Adrenal gland (tissue), 9 donors: ENCODE measurements at regions not wholly inside any gene's neighbourhood (a gene's known extent, or its start where the extent isn't known, plus 50 kb on each side); places are given as distances from the start of the nearest gene placed in this dataset.
A peak's percentile ranks its signal among the peaks of the same experiment; 100 is the strongest.

Experiments
- DNase-seq, 7 donors: peaks; one replicate each; pipeline ENCODE4 v3.0.0-alpha.2; 2019 to 2020
- H3K27ac ChIP-seq, 5 donors: fragments of 200-600 bp; sonication (generic) in 4 of 5; 1 replicate in 3 of 5; 2 replicates in 2 of 5; pipeline versions ENCODE4 v1.5.1 to v1.8.0; 2016 to 2020; ENCODE audit warnings: mild to moderate bottlenecking in 1 of 5
- H3K27me3 ChIP-seq: fragments of 200-600 bp; 2 replicates; pipeline ENCODE4 v1.8.0; 2021
- H3K36me3 ChIP-seq, 2 donors: fragments of 200-600 bp; replicated peaks in 1 of 2; 1 replicate in 1 of 2; 2 replicates in 1 of 2; pipeline versions ENCODE4 v1.5.1 to v1.8.0; 2018 to 2022
- H3K4me1 ChIP-seq, 2 donors: fragments of 200-600 bp; replicated peaks in 1 of 2; 1 replicate in 1 of 2; 2 replicates in 1 of 2; pipeline versions ENCODE4 v1.5.1 to v1.8.0; 2018 to 2021
- H3K4me3 ChIP-seq, 4 donors: fragments of 200-600 bp; sonication (generic) in 3 of 4; one replicate each; pipeline ENCODE4 v1.5.1; 2016 to 2018
- H3K9me3 ChIP-seq, 3 donors: fragments of 200-600 bp; sonication (generic) in 1 of 3; replicated peaks in 1 of 3; 1 replicate in 2 of 3; 2 replicates in 1 of 3; pipeline versions ENCODE4 v1.5.1 to v1.8.0; 2016 to 2021
- POLR2A ChIP-seq, 2 donors: fragments of 450-650 bp; IDR thresholded peaks; one replicate each; pipeline ENCODE4 v1.6.1; 2017; ENCODE audit warnings: antibody characterized with exemption in 2 of 2, mild to moderate bottlenecking in 2 of 2, moderate library complexity in 1 of 2
- WGBS, 4 donors: extraction: QIAGEN DNeasy Blood & Tissue Kit in 2 of 4; methylation state at CpG; one replicate each; pipeline versions ENCODE4 v1.1.5 to v1.1.7; 2013 to 2017; 5-methylcytosine and 5-hydroxymethylcytosine counted together
- intact Hi-C, 2 donors: fragments of 100-400 bp; cut with DNase I; formaldehyde crosslinking; loops; one replicate each; pipeline versions ENCODE4 v1.14.1 to v1.15.0; 2022 to 2023
- TF ChIP-seq, protein P1 (sequence below), 6 experiments: fragments of 450-650 bp in 4 of 6; fragments of 200-600 bp in 2 of 6; sonication (generic) in 1 of 6; IDR thresholded peaks; 1 replicate in 5 of 6; 2 replicates in 1 of 6; pipeline versions ENCODE4 v1.5.1 to v1.8.0; 2016 to 2021; ENCODE audit warnings: antibody characterized with exemption in 6 of 6, mild to moderate bottlenecking in 2 of 6, moderate library complexity in 1 of 6
- donor health status: healthy with polysubstance abuse.
- donor health status: Bipolar disorder and iron deficiency.
- donor health status: DM: yes; HTN: yes; CAD: no.
- donor health status: DM: no; HTN: no; CAD: no.
- donor health status: DM: no; HTN: no; CAD: no.

DNA sequence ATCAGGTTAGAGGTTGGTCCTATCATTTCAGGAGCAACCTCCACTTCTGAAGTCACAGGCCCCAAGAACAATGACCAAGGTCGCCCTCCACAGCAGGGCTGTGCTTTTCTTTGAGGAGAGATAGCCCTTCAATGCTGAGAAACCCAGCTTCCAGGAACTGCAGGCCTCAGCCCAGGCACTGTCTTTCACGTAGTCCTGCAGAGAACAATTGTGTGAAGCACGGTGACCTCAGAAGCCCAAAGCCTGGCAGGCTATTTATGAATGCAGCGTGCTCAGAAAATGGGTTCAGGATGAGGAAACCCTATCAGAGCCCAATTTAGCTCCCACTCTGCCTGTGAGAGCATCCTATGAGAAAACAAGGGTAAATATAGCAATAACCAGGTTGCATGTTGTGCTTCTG is 388.3 kb downstream of the PLK2 start:
- Histone ChIP-seq H3K27me3 (no peaks in the 10 kb centered on the region), H3K9me3 (no peaks in the 10 kb centered on the region), H3K4me3 (no peak overlapping the region), H3K36me3 (no peaks in the 10 kb centered on the region), H3K27ac (no peak overlapping the region), H3K4me1 (no peaks in the 10 kb centered on the region)
- intact Hi-C loops = no loop called here
- TF ChIP-seq, protein P1, sequence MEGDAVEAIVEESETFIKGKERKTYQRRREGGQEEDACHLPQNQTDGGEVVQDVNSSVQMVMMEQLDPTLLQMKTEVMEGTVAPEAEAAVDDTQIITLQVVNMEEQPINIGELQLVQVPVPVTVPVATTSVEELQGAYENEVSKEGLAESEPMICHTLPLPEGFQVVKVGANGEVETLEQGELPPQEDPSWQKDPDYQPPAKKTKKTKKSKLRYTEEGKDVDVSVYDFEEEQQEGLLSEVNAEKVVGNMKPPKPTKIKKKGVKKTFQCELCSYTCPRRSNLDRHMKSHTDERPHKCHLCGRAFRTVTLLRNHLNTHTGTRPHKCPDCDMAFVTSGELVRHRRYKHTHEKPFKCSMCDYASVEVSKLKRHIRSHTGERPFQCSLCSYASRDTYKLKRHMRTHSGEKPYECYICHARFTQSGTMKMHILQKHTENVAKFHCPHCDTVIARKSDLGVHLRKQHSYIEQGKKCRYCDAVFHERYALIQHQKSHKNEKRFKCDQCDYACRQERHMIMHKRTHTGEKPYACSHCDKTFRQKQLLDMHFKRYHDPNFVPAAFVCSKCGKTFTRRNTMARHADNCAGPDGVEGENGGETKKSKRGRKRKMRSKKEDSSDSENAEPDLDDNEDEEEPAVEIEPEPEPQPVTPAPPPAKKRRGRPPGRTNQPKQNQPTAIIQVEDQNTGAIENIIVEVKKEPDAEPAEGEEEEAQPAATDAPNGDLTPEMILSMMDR (IDR thresholded peaks at IDR 0.05) = no peak
- no peak for TF ChIP-seq POLR2A (IDR thresholded peaks at IDR 0.05)
- 65 to 76% (median 73%) methylated on average over 3 to 4 of the region's 4 CpGs for WGBS, 4 donors
- peak in 4 of 7 donors; percentile 18 to 64 (median 28) for DNase-seq

DNA sequence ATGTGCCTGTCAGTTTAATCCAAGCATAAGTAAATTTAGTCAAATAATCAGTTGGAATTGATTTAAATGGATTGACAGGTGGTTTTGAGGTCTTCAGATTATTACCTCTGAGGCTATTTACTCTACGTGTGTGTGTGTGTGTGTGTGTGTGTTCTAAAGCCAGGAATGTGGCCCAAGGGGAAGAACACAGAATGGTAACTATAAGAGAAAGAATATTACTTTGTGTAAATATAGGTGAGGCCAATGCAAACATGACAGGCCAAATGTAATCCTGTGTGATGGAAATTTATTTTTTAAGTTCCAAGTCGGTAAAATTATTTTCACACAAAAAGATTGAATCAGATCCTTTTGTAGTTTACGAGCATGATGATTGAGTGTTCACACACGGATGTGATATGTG is 390.0 kb downstream of the PLK2 start:
- intact Hi-C loops = no loop called here
- 79 to 89% (median 86%) methylated on average over 4 of the region's 4 CpGs for WGBS, 4 donors
- TF ChIP-seq, protein P1 (IDR thresholded peaks at IDR 0.05) = no peak
- no peak for TF ChIP-seq POLR2A (IDR thresholded peaks at IDR 0.05)
- Histone ChIP-seq H3K4me1 (no peaks in the 10 kb centered on the region), H3K27me3 (no peaks in the 10 kb centered on the region), H3K36me3 (no peaks in the 10 kb centered on the region), H3K9me3 (no peaks in the 10 kb centered on the region), H3K4me3 (no peak overlapping the region), H3K27ac (no peak overlapping the region)
- no peak for DNase-seq

DNA sequence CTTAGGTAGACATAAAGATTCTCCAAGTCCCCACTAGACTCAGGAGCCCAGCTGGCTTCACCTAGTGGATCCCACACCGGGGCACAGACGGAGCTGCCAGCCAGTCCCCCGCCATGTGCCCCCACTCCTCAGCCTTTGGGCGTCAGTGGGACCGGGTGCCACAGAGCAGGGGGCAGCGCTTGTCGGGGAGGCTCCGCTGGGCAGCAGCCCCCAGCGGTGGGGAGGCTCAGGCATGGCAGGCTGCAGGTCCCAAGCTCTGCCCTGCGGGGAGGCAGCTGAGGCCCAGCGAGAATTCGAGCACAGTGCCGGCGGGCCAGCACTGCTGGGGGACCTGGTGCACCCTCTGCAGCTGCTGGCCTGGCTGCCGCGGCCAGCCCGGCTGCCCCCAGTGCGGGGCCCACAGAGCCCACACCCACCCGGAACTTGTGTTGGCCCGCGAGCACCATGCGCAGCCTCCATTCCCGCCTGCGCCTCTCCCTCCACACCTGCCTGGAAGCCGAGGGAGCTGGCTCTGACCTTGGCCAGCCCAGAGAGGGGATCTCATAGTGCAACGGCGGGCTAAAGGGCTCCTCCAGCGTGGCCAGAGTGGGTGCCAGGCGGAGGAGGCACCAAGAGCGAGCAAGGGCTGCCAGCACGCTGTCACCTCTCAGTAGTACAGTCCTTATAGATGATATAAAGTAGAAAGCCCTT is 390.7 kb downstream of the PLK2 start:
- H3K27ac ChIP-seq = no peak overlapping the region
- H3K36me3 ChIP-seq = no peaks in the 10 kb centered on the region
- no peak for DNase-seq
- no peak overlapping the region for H3K4me3 ChIP-seq
- no peak for TF ChIP-seq POLR2A (IDR thresholded peaks at IDR 0.05)
- TF ChIP-seq, protein P1 (IDR thresholded peaks at IDR 0.05) = no peak
- intact Hi-C loops = no loop called here
- no peaks in the 10 kb centered on the region for H3K27me3 ChIP-seq
- WGBS, 4 donors = 87 to 96% (median 93%) methylated on average over 8 to 31 of the region's 31 CpGs
- no peaks in the 10 kb centered on the region for H3K4me1 ChIP-seq
- no peaks in the 10 kb centered on the region for H3K9me3 ChIP-seq

DNA sequence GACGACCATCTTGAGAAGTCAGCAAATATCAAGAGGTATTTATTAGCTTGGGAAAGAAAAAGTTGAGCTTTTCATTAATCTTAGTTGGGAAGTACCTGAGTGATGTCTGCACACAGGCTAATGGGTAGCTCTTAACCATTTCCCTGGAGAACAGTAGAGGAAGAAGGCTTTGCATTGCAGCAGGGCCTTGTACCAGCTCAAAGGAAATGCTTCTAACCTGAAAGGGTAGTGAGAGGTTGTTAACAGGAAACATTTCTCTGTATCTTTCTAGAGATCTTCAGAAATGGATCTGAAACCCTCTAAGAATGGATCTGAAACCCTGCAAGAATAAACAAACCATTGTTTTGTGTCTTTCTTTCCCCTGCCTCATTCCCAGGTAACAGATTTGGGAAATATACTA is 393.3 kb downstream of the PLK2 start:
- Histone ChIP-seq H3K9me3 (no peaks in the 10 kb centered on the region), H3K4me1 (no peaks in the 10 kb centered on the region), H3K27me3 (no peaks in the 10 kb centered on the region), H3K4me3 (no peak overlapping the region), H3K36me3 (no peaks in the 10 kb centered on the region), H3K27ac (no peak overlapping the region)
- intact Hi-C loops = no loop called here
- WGBS, 4 donors = 66 to 74% (median 69%) methylated on average over 1 of the region's 1 CpG
- no peak for DNase-seq
- TF ChIP-seq, protein P1 (IDR thresholded peaks at IDR 0.05) = no peak
- no peak for TF ChIP-seq POLR2A (IDR thresholded peaks at IDR 0.05)
